ENCODE measurements at regions not wholly inside any gene's neighbourhood (a gene's known extent, or its start where the extent isn't known, plus 50 kb on each side); places are given as distances from the start of the nearest gene placed in this dataset.

DNA sequence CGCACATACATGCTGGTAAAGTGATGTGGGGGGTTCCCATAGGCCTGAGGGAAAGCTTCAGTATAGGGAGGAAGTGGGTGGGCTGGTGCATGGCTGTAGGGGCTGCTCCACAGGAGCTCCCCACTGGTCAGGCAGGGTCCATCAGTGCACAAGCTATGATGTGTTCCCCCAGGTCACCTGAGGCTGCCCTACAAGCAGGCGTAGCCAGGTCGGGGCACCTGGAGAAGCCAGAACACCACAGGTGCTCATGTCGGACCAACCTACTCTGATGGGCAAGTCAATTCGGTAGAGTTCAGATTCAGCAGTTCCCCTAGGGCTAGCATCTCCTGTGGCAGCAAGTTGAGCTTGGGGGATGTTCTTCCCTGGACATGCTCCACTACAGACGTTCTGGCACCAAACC lies 103.3 kb upstream of the EPHA5 start:
- ChIA-PET CTCF (no interaction called here), POLR2A (no interaction called here)
- no peaks in the 10 kb centered on the region for H3K4me1 Mint-ChIP-seq
- H3K9me3 Mint-ChIP-seq: peaks cover 15 to 31% (median 19%) of the 10 kb centered on the region in 5 donors
- Histone ChIP-seq H3K36me3 (ENCODE audit: insufficient read depth, low read length) (no peaks in the 10 kb centered on the region), H3K27ac (ENCODE audit: low read depth, low read length) (no peak overlapping the region), H3K4me3 (ENCODE audit: low read length) (no peak overlapping the region), H3K4me1 (ENCODE audit: insufficient read depth, low read length) (no peaks in the 10 kb centered on the region), H3K9me3 (ENCODE audit: low read length) (no peaks in the 10 kb centered on the region), H3K27me3 (ENCODE audit: insufficient read depth, low read length, poor library complexity, severe bottlenecking) (no peaks in the 10 kb centered on the region)
- no peak overlapping the region for H3K27ac Mint-ChIP-seq
- no peak overlapping the region for H3K4me3 Mint-ChIP-seq
- no peaks in the 10 kb centered on the region for H3K27me3 Mint-ChIP-seq
- H3K36me3 Mint-ChIP-seq: no peaks in the 10 kb centered on the region
- no peak for DNase-seq

DNA sequence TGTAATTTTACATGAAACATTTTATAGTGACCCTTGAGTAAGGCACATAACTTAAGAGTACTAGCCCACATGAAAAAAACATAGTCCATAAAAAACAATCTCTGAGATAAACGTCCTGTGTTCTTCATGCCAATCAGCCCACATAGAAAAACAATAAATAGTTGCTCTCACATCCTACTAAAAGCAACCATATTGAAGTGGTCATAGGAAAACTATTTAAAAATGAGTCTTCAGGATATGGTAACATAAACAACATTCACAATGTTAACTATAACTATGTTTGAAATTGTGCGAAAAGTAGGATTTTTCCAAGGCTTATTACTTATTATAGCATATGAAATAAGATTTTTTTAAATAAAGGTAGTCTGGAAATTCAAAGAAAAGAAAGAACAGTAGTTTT lies 77.1 kb upstream of the EPHA5 start:
- H3K4me1 ChIP-seq (ENCODE audit: insufficient read depth, low read length): no peaks in the 10 kb centered on the region
- no peak overlapping the region for H3K27ac ChIP-seq (ENCODE audit: low read depth, low read length)
- H3K27me3 ChIP-seq (ENCODE audit: insufficient read depth, low read length, poor library complexity, severe bottlenecking): no peaks in the 10 kb centered on the region
- Mint-ChIP-seq H3K9me3 (peaks cover 0 to 8% (median 4%) of the 10 kb centered on the region in 5 donors), H3K27me3 (no peaks in the 10 kb centered on the region), H3K27ac (no peak overlapping the region), H3K4me3 (no peak overlapping the region), H3K4me1 (no peaks in the 10 kb centered on the region), H3K36me3 (no peaks in the 10 kb centered on the region)
- no peaks in the 10 kb centered on the region for H3K36me3 ChIP-seq (ENCODE audit: insufficient read depth, low read length)
- H3K9me3 ChIP-seq (ENCODE audit: low read length): no peaks in the 10 kb centered on the region
- ChIA-PET CTCF (no interaction called here), POLR2A (no interaction called here)
- no peak overlapping the region for H3K4me3 ChIP-seq (ENCODE audit: low read length)
- DNase-seq: no peak

DNA sequence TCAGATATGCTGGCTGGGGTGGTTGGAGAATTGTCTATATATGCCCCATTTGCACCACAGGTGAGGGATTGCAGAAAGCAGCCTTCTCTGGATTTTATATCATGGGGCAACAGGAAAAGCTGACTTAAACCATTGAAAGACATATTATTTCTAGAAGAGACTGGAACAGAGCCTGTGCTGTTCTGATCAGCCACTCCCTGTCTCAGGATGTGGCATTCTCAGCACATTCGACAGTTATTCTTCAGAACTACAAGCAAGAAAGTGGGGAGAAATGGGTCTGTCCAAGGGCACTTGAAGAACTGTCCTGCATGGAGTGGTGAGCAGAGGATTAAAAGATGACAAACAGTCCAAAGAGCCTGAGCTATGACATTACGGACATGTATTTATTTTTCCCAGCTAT lies 67.8 kb upstream of the EPHA5 start:
- no peak overlapping the region for H3K27ac Mint-ChIP-seq
- POLR2A ChIA-PET: no interaction called here
- H3K27me3 Mint-ChIP-seq: no peaks in the 10 kb centered on the region
- Histone ChIP-seq H3K27me3 (ENCODE audit: insufficient read depth, low read length, poor library complexity, severe bottlenecking) (no peaks in the 10 kb centered on the region), H3K4me3 (ENCODE audit: low read length) (no peak overlapping the region), H3K9me3 (ENCODE audit: low read length) (no peaks in the 10 kb centered on the region), H3K36me3 (ENCODE audit: insufficient read depth, low read length) (no peaks in the 10 kb centered on the region), H3K27ac (ENCODE audit: low read depth, low read length) (no peak overlapping the region), H3K4me1 (ENCODE audit: insufficient read depth, low read length) (no peaks in the 10 kb centered on the region)
- H3K36me3 Mint-ChIP-seq: no peaks in the 10 kb centered on the region
- DNase-seq: no peak
- no peak overlapping the region for H3K4me3 Mint-ChIP-seq
- CTCF ChIA-PET: no interaction called here
- peaks cover 0 to 20% (median 10%) of the 10 kb centered on the region in 5 donors for H3K9me3 Mint-ChIP-seq
- H3K4me1 Mint-ChIP-seq: no peaks in the 10 kb centered on the region

DNA sequence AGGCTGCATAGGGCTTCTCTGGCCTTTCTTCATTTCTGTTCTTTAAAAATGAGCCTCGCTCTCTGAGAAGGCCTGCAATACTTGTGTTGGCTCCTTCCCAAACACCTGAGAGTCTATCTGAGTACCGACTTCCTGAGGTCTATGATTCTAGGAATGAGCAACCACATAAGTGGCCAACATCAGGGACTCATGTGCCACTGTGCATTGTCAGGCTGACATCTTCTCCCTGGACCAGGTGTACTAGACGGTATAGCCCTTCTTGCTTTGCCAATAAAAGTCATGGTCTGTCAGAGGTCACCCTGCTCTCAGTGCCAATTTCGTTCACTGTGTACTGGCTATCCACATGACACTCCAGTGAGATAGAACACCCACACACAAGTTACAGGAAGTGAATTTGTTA lies 67.4 kb upstream of the EPHA5 start:
- Mint-ChIP-seq H3K4me3 (no peak overlapping the region), H3K36me3 (no peaks in the 10 kb centered on the region), H3K27me3 (no peaks in the 10 kb centered on the region), H3K27ac (peak overlapping the region in 1 of 8 donors; percentile 44), H3K4me1 (no peaks in the 10 kb centered on the region), H3K9me3 (peaks cover 2 to 20% (median 15%) of the 10 kb centered on the region in 5 donors)
- DNase-seq: no peak
- Histone ChIP-seq H3K4me1 (ENCODE audit: insufficient read depth, low read length) (no peaks in the 10 kb centered on the region), H3K4me3 (ENCODE audit: low read length) (no peak overlapping the region), H3K36me3 (ENCODE audit: insufficient read depth, low read length) (no peaks in the 10 kb centered on the region), H3K27ac (ENCODE audit: low read depth, low read length) (no peak overlapping the region), H3K9me3 (ENCODE audit: low read length) (no peaks in the 10 kb centered on the region), H3K27me3 (ENCODE audit: insufficient read depth, low read length, poor library complexity, severe bottlenecking) (no peaks in the 10 kb centered on the region)
- CTCF ChIA-PET: no interaction called here
- POLR2A ChIA-PET: no interaction called here

DNA sequence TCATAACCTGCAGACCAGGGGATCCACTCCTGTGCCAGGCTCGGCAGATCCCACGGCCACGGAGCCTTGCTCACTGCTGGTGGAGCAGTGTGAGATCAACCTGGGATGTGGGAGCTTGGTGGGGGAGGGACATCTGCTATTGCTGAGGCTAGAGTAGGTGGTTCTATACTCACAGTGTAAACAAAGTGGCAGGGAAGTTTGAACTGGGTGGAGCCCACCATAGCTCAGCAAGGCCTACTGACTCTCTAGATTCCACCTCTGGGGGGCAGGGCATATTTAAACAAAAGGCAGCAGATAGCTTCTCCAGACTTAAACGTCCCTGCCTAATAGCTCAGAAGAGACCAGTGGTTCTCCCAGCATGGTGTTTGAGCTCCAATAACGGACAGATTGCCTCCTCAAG lies 54.7 kb upstream of the EPHA5 start:
- Mint-ChIP-seq H3K27me3 (no peaks in the 10 kb centered on the region), H3K9me3 (peaks cover 7 to 29% (median 14%) of the 10 kb centered on the region in 5 donors), H3K4me3 (no peak overlapping the region), H3K36me3 (no peaks in the 10 kb centered on the region), H3K4me1 (no peaks in the 10 kb centered on the region), H3K27ac (no peak overlapping the region)
- H3K9me3 ChIP-seq (ENCODE audit: low read length): no peaks in the 10 kb centered on the region
- H3K4me1 ChIP-seq (ENCODE audit: insufficient read depth, low read length): no peaks in the 10 kb centered on the region
- H3K36me3 ChIP-seq (ENCODE audit: insufficient read depth, low read length): no peaks in the 10 kb centered on the region
- H3K27me3 ChIP-seq (ENCODE audit: insufficient read depth, low read length, poor library complexity, severe bottlenecking): no peaks in the 10 kb centered on the region
- CTCF ChIA-PET: no interaction called here
- DNase-seq: no peak
- POLR2A ChIA-PET: no interaction called here
- H3K4me3 ChIP-seq (ENCODE audit: low read length): no peak overlapping the region
- no peak overlapping the region for H3K27ac ChIP-seq (ENCODE audit: low read depth, low read length)

All from CD8-positive, alpha-beta memory T cell (primary cell).